ENCODE measurements at regions not wholly inside any gene's neighbourhood (a gene's known extent, or its start where the extent isn't known, plus 50 kb on each side); places are given as distances from the start of the nearest gene placed in this dataset.
A peak's percentile ranks its signal among the peaks of the same experiment; 100 is the strongest.
"Not testable (repeated sequence)": the region's sequence is repeated elsewhere in the genome, so short reads cannot be mapped to it uniquely, and the experiment has no call there.

- no peak for DNase-seq
These were observed 175.6 kb downstream of the POLR1F start for GRCh38 chr7:19533266-19533665.

GRCh38 chr7:19530852-19531251 is 178.0 kb downstream of the POLR1F start:
- DNase-seq, result no peak

GRCh38 chr7:19530261-19530660 is 178.6 kb downstream of the POLR1F start:
- no peak for DNase-seq

GRCh38 chr7:19526639-19527038 is 182.2 kb downstream of the POLR1F start:
- no peak for DNase-seq

GRCh38 chr7:19522486-19522885 is 186.4 kb downstream of the POLR1F start:
- DNase-seq, result peak; percentile 82

GRCh38 chr7:19520392-19520791 is 188.4 kb downstream of the POLR1F start:
- DNase-seq, result no peak

GRCh38 chr7:19519443-19520021 is 189.3 kb downstream of the POLR1F start:
- DNase-seq, result peak; percentile 60

- DNase-seq, result not testable (repeated sequence)
These were observed 191.3 kb downstream of the POLR1F start for GRCh38 chr7:19517546-19517945.

- no peak for DNase-seq
These were observed 200.0 kb downstream of the POLR1F start for GRCh38 chr7:19508821-19509220.

- DNase-seq, result no peak
These were observed 200.7 kb downstream of the POLR1F start for GRCh38 chr7:19508124-19508523.

GRCh38 chr7:19491821-19492452 is 216.9 kb downstream of the POLR1F start:
- DNase-seq, result peak; percentile 45

GRCh38 chr7:19491371-19491770 is 217.5 kb downstream of the POLR1F start:
- no peak for DNase-seq

- no peak for DNase-seq
These were observed 219.5 kb downstream of the POLR1F start for GRCh38 chr7:19489162-19489820.

- DNase-seq, result no peak
These were observed 220.8 kb downstream of the POLR1F start for GRCh38 chr7:19488056-19488455.

GRCh38 chr7:19482628-19483027 is 226.2 kb downstream of the POLR1F start:
- no peak for DNase-seq

- DNase-seq, result no peak
These were observed 228.5 kb downstream of the POLR1F start for GRCh38 chr7:19480383-19480782.

GRCh38 chr7:19470031-19470430 is 238.8 kb downstream of the POLR1F start:
- no peak for DNase-seq

GRCh38 chr7:19465861-19466260 is 243.0 kb downstream of the POLR1F start:
- DNase-seq, result no peak

- DNase-seq, result no peak
These were observed 244.1 kb downstream of the POLR1F start for GRCh38 chr7:19464751-19465150.

- no peak for DNase-seq
These were observed 244.6 kb downstream of the POLR1F start for GRCh38 chr7:19464241-19464640.

- DNase-seq, result peak; percentile 8
These were observed 245.3 kb downstream of the POLR1F start for GRCh38 chr7:19463581-19463980.

- no peak for DNase-seq
These were observed 253.2 kb downstream of the POLR1F start for GRCh38 chr7:19455623-19456022.

- no peak for DNase-seq
These were observed 260.7 kb downstream of the POLR1F start for GRCh38 chr7:19448091-19448490.
